HepG2 (cell line): ENCODE measurements at regions not wholly inside any gene's neighbourhood (a gene's known extent, or its start where the extent isn't known, plus 50 kb on each side); places are given as distances from the start of the nearest gene placed in this dataset.

Experiments used
- FOXC1 ChIP-seq: sonication (generic); formaldehyde crosslinking; IDR thresholded peaks from 2 replicates; pipeline ENCODE4 v1.8.0; 2022; ENCODE audit warnings: mild to moderate bottlenecking, missing genetic modification reagents, borderline replicate concordance
- GFI1 ChIP-seq: sonication (generic); formaldehyde crosslinking; IDR thresholded peaks from 2 replicates; pipeline ENCODE4 v1.5.0; 2020; ENCODE audit warnings: missing genetic modification reagents, mild to moderate bottlenecking, borderline replicate concordance
- ZFP91 ChIP-seq: sonication (generic); formaldehyde crosslinking; IDR thresholded peaks from 2 replicates; pipeline ENCODE4 v1.9.0; 2022; ENCODE audit warnings: missing genetic modification reagents, mild to moderate bottlenecking, borderline replicate concordance
- ZNF318 ChIP-seq: sonication (generic); formaldehyde crosslinking; IDR thresholded peaks from 2 replicates; pipeline ENCODE4 v1.4.0; 2020; ENCODE audit warnings: mild to moderate bottlenecking, missing genetic modification reagents
- ZNF382 ChIP-seq: sonication (generic); formaldehyde crosslinking; IDR thresholded peaks from 2 replicates; pipeline ENCODE4 v1.5.0; 2020; ENCODE audit warnings: missing genetic modification reagents, mild to moderate bottlenecking, borderline replicate concordance
- ZNF383 ChIP-seq: sonication (generic); formaldehyde crosslinking; IDR thresholded peaks from 2 replicates; pipeline ENCODE4 v1.4.0; 2020; ENCODE audit warnings: missing genetic modification reagents, mild to moderate bottlenecking, borderline replicate concordance
- ZNF788 ChIP-seq: sonication (generic); formaldehyde crosslinking; IDR thresholded peaks from 2 replicates; pipeline ENCODE4 v1.5.0; 2020; ENCODE audit warnings: mild to moderate bottlenecking, missing genetic modification reagents, borderline replicate concordance
- TF ChIP-seq, protein P1 (sequence below): sonication (generic); formaldehyde crosslinking; IDR thresholded peaks from 2 replicates; pipeline ENCODE4 v1.4.0; 2020; ENCODE audit warnings: low read depth, mild to moderate bottlenecking, missing genetic modification reagents

GRCh38 chr6:108763931-108764579 lies 84.2 kb upstream of the ARMC2 start (continued):
- no peak for TF ChIP-seq ZNF318 (CRISPR knock-in tag)
- TF ChIP-seq ZFP91 (CRISPR knock-in tag): peak; percentile 36
- TF ChIP-seq GFI1 (CRISPR knock-in tag): peak; percentile 76; the same call in 1 of the 2 replicates
- peak; percentile 23; the same call in 1 of the 2 replicates for TF ChIP-seq FOXC1 (CRISPR knock-in tag)
- TF ChIP-seq, protein P1, sequence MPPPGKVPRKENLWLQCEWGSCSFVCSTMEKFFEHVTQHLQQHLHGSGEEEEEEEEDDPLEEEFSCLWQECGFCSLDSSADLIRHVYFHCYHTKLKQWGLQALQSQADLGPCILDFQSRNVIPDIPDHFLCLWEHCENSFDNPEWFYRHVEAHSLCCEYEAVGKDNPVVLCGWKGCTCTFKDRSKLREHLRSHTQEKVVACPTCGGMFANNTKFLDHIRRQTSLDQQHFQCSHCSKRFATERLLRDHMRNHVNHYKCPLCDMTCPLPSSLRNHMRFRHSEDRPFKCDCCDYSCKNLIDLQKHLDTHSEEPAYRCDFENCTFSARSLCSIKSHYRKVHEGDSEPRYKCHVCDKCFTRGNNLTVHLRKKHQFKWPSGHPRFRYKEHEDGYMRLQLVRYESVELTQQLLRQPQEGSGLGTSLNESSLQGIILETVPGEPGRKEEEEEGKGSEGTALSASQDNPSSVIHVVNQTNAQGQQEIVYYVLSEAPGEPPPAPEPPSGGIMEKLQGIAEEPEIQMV (CRISPR knock-in tag): no peak; the same call in 1 of the 2 replicates
- no peak for TF ChIP-seq ZNF382 (CRISPR knock-in tag)
- TF ChIP-seq ZNF788: peak; percentile 53; the same call in 1 of the 2 replicates
- no peak for TF ChIP-seq ZNF383 (CRISPR knock-in tag)
